H9 (cell line): ENCODE measurements at regions not wholly inside any gene's neighbourhood (a gene's known extent, or its start where the extent isn't known, plus 50 kb on each side); places are given as distances from the start of the nearest gene placed in this dataset.

Experiments used
- DNase-seq: peaks from one replicate; pipeline ENCODE4 v3.0.0-alpha.2; 2017
- H2AFZ ChIP-seq: one replicate; pipeline ENCODE4 v1.6.1; 2013; ENCODE audit warnings: mild to moderate bottlenecking, low read length, control low read depth, moderate library complexity
- H2AK5ac ChIP-seq: 2 replicates; pipeline ENCODE4 v1.6.1; 2013; ENCODE audit warnings: low read length, control low read depth, mixed read lengths; ENCODE audit not compliant: insufficient read length
- H2BK120ac ChIP-seq: one replicate; pipeline ENCODE4 v1.6.1; 2013; ENCODE audit warnings: low read depth, mild to moderate bottlenecking, low read length, control low read depth, inconsistent platforms; ENCODE audit not compliant: poor library complexity, severe bottlenecking
- H2BK12ac ChIP-seq: 2 replicates; pipeline ENCODE4 v1.6.1; 2013; ENCODE audit warnings: low read length, control low read depth, mixed read lengths, low read depth; ENCODE audit not compliant: insufficient read length
- H2BK15ac ChIP-seq: 2 replicates; pipeline ENCODE4 v1.6.1; 2013; ENCODE audit warnings: low read depth, low read length, control low read depth
- H2BK20ac ChIP-seq: one replicate; pipeline ENCODE4 v1.6.1; 2013; ENCODE audit warnings: low read depth, mild to moderate bottlenecking, low read length, control low read depth, inconsistent platforms; ENCODE audit not compliant: poor library complexity, severe bottlenecking
- H2BK5ac ChIP-seq: 2 replicates; pipeline ENCODE4 v1.6.1; 2013; ENCODE audit warnings: low read length, control low read depth, mixed read lengths; ENCODE audit not compliant: insufficient read length
- H3K14ac ChIP-seq: 2 replicates; pipeline ENCODE4 v1.6.1; 2013; ENCODE audit warnings: low read length, control low read depth; ENCODE audit not compliant: insufficient read depth
- H3K18ac ChIP-seq: 2 replicates; pipeline ENCODE4 v1.6.1; 2013; ENCODE audit warnings: low read depth, mild to moderate bottlenecking, mixed read lengths, low read length, control low read depth; ENCODE audit not compliant: insufficient read length
- H3K23ac ChIP-seq: 2 replicates; pipeline ENCODE4 v1.6.1; 2013; ENCODE audit warnings: low read length, control low read depth, mixed read lengths, low read depth; ENCODE audit not compliant: insufficient read length
- H3K23me2 ChIP-seq: 2 replicates; pipeline ENCODE4 v1.6.1; 2013; ENCODE audit warnings: low read depth, mild to moderate bottlenecking, mixed read lengths, low read length, control low read depth; ENCODE audit not compliant: insufficient read length, poor library complexity, severe bottlenecking
- H3K27ac ChIP-seq: 2 replicates; pipeline ENCODE4 v1.5.1; 2013; ENCODE audit warnings: low read length, control low read depth, mixed read lengths, low read depth; ENCODE audit not compliant: insufficient read length
- H3K27me3 ChIP-seq: 2 replicates; pipeline ENCODE4 v1.6.1; 2013; ENCODE audit warnings: low read length, control low read depth, inconsistent platforms; ENCODE audit not compliant: insufficient read depth
- H3K4ac ChIP-seq: 2 replicates; pipeline ENCODE4 v1.6.1; 2013; ENCODE audit warnings: low read depth, mild to moderate bottlenecking, control low read depth, inconsistent platforms, low read length, moderate library complexity
- H3K4me1 ChIP-seq: 2 replicates; pipeline ENCODE4 v1.6.1; 2013; ENCODE audit warnings: low read length, control low read depth, inconsistent platforms; ENCODE audit not compliant: insufficient read depth
- H3K4me2 ChIP-seq: 2 replicates; pipeline ENCODE4 v1.6.1; 2013; ENCODE audit warnings: low read length, control low read depth, mixed read lengths; ENCODE audit not compliant: insufficient read length, insufficient read depth
- H3K56ac ChIP-seq: 2 replicates; pipeline ENCODE4 v1.6.1; 2013; ENCODE audit warnings: low read depth, mild to moderate bottlenecking, mixed read lengths, low read length, control low read depth; ENCODE audit not compliant: insufficient read length
- H3K79me1 ChIP-seq: 2 replicates; pipeline ENCODE4 v1.6.1; 2013; ENCODE audit warnings: low read depth, mild to moderate bottlenecking, moderate library complexity, low read length, control low read depth, inconsistent platforms; ENCODE audit not compliant: insufficient read depth, poor library complexity, severe bottlenecking
- H3K79me2 ChIP-seq: 2 replicates; pipeline ENCODE4 v1.6.1; 2013; ENCODE audit warnings: low read length, control low read depth, inconsistent platforms; ENCODE audit not compliant: insufficient read depth
- H3K9ac ChIP-seq: 2 replicates; pipeline ENCODE4 v1.6.1; 2013; ENCODE audit warnings: low read length, control low read depth, mixed read lengths; ENCODE audit not compliant: insufficient read length; ENCODE audit errors: extremely low read depth
- H3K9me3 ChIP-seq: one replicate; pipeline ENCODE4 v1.6.1; 2013; ENCODE audit warnings: low read depth, low read length, inconsistent platforms; ENCODE audit not compliant: control insufficient read depth
- H3T11ph ChIP-seq: one replicate; pipeline ENCODE4 v1.6.1; 2013; ENCODE audit warnings: mild to moderate bottlenecking, low read length, control low read depth, inconsistent platforms
- H4K20me1 ChIP-seq: one replicate; pipeline ENCODE4 v1.6.1; 2013; ENCODE audit not compliant: control insufficient read depth, insufficient read length, insufficient read depth
- H4K5ac ChIP-seq: 2 replicates; pipeline ENCODE4 v1.6.1; 2013; ENCODE audit warnings: low read depth, mild to moderate bottlenecking, mixed read lengths, low read length, control low read depth; ENCODE audit not compliant: insufficient read length
- H4K8ac ChIP-seq: replicated peaks from 2 replicates; pipeline ENCODE4 v1.6.1; 2013; ENCODE audit warnings: low read length, control low read depth, mixed read lengths, low read depth; ENCODE audit not compliant: insufficient read length
- H4K91ac ChIP-seq: 2 replicates; pipeline ENCODE4 v1.6.1; 2013; ENCODE audit warnings: low read depth, mild to moderate bottlenecking, moderate library complexity, mixed read lengths, low read length, control low read depth; ENCODE audit not compliant: insufficient read length
- H3K27ac Mint-ChIP-seq, 3 experiments: 2 replicates in 2 of 3; 3 replicates in 1 of 3; pipeline ENCODE4 v1.8.0; 2020 to 2021; ENCODE audit warnings: mixed read lengths in 3 of 3, mild to moderate bottlenecking in 1 of 3, moderate library complexity in 1 of 3
- H3K27me3 Mint-ChIP-seq: 2 replicates; pipeline ENCODE4 v1.8.0; 2021; ENCODE audit warnings: low read depth, mild to moderate bottlenecking, moderate library complexity, mixed read lengths
- H3K36me3 Mint-ChIP-seq, 3 experiments: 2 replicates in 2 of 3; 3 replicates in 1 of 3; pipeline ENCODE4 v1.8.0; 2020 to 2021; ENCODE audit warnings: low read depth in 3 of 3, mixed read lengths in 3 of 3; ENCODE audit not compliant: insufficient read depth in 1 of 3
- H3K4me1 Mint-ChIP-seq, 2 experiments: 2 replicates each; pipeline ENCODE4 v1.8.0; 2020; ENCODE audit warnings: mixed read lengths in 2 of 2
- H3K4me3 Mint-ChIP-seq, 2 experiments: 2 replicates in 1 of 2; 3 replicates in 1 of 2; pipeline ENCODE4 v1.8.0; 2020 to 2021; ENCODE audit warnings: mild to moderate bottlenecking in 2 of 2, mixed read lengths in 2 of 2, moderate library complexity in 1 of 2
- H3K9me3 Mint-ChIP-seq, 2 experiments: 2 replicates in 1 of 2; 3 replicates in 1 of 2; pipeline ENCODE4 v1.8.0; 2020; ENCODE audit warnings: mild to moderate bottlenecking in 2 of 2, mixed read lengths in 2 of 2, moderate library complexity in 1 of 2
- WGBS: extraction: QIAGEN DNeasy Blood & Tissue Kit; methylation state at CpG from one replicate; pipeline ENCODE4 v1.1.7; 2013; ENCODE audit warnings: missing lambda C conversion rate, low lambda C conversion rate, mixed read lengths; ENCODE audit not compliant: insufficient read length; ENCODE audit errors: extremely low coverage; 5-methylcytosine and 5-hydroxymethylcytosine counted together
- TF ChIP-seq, protein P1 (sequence below): fragments of 200-600 bp; sonication (generic); conservative IDR thresholded peaks from 3 replicates; pipeline ENCODE4 v1.8.0; 2021; ENCODE audit warnings: antibody characterized with exemption, mild to moderate bottlenecking

GRCh38 chr7:57215423-57215822, 83.2 kb upstream of the ZNF479 start:
- Histone ChIP-seq H4K8ac (no peak overlapping the region), H4K20me1 (no peaks in the 10 kb centered on the region), H2BK5ac (no peak overlapping the region), H4K91ac (no peak overlapping the region), H3K14ac (no peak overlapping the region), H2AK5ac (no peak overlapping the region), H3K27ac (no peak overlapping the region), H3K9me3 (peaks cover 94% of the 10 kb centered on the region), H2BK20ac (no peak overlapping the region), H3K23ac (no peak overlapping the region), H2BK120ac (no peak overlapping the region), H3K4me2 (no peak overlapping the region), H3K18ac (no peak overlapping the region), H4K5ac (no peak overlapping the region), H2BK12ac (no peak overlapping the region), H3K56ac (no peak overlapping the region), H3K4ac (no peak overlapping the region), H3K27me3 (no peaks in the 10 kb centered on the region), H2BK15ac (no peak overlapping the region), H3K4me1 (no peaks in the 10 kb centered on the region), H3T11ph (no peak overlapping the region), H3K79me2 (no peaks in the 10 kb centered on the region), H2AFZ (no peak overlapping the region), H3K79me1 (no peaks in the 10 kb centered on the region), H3K23me2 (no peaks in the 10 kb centered on the region), H3K9ac (no peak overlapping the region)
- Mint-ChIP-seq H3K27me3 (peaks cover 24% of the 10 kb centered on the region), H3K9me3 (peaks cover 98% of the 10 kb centered on the region in 2 experiments), H3K27ac (no peak overlapping the region), H3K36me3 (peaks cover 48 to 60% (median 52%) of the 10 kb centered on the region in 3 experiments), H3K4me1 (no peaks in the 10 kb centered on the region), H3K4me3 (no peak overlapping the region)
- TF ChIP-seq, protein P1, sequence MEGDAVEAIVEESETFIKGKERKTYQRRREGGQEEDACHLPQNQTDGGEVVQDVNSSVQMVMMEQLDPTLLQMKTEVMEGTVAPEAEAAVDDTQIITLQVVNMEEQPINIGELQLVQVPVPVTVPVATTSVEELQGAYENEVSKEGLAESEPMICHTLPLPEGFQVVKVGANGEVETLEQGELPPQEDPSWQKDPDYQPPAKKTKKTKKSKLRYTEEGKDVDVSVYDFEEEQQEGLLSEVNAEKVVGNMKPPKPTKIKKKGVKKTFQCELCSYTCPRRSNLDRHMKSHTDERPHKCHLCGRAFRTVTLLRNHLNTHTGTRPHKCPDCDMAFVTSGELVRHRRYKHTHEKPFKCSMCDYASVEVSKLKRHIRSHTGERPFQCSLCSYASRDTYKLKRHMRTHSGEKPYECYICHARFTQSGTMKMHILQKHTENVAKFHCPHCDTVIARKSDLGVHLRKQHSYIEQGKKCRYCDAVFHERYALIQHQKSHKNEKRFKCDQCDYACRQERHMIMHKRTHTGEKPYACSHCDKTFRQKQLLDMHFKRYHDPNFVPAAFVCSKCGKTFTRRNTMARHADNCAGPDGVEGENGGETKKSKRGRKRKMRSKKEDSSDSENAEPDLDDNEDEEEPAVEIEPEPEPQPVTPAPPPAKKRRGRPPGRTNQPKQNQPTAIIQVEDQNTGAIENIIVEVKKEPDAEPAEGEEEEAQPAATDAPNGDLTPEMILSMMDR = no peak
- DNase-seq = no peak
- no CpG with 5 or more reads among the region's 9 CpGs for WGBS
